HG03108 (cell line): ENCODE measurements at regions not wholly inside any gene's neighbourhood (a gene's known extent, or its start where the extent isn't known, plus 50 kb on each side); places are given as distances from the start of the nearest gene placed in this dataset.
A peak's percentile ranks its signal among the peaks of the same experiment; 100 is the strongest.

Experiments
- ATAC-seq: cut with Tn5 transposase; IDR thresholded peaks from one replicate; pipeline ENCODE4 v1.9.1; 2021; ENCODE audit warnings: moderate library complexity; ENCODE audit not compliant: unreplicated experiment

DNA sequence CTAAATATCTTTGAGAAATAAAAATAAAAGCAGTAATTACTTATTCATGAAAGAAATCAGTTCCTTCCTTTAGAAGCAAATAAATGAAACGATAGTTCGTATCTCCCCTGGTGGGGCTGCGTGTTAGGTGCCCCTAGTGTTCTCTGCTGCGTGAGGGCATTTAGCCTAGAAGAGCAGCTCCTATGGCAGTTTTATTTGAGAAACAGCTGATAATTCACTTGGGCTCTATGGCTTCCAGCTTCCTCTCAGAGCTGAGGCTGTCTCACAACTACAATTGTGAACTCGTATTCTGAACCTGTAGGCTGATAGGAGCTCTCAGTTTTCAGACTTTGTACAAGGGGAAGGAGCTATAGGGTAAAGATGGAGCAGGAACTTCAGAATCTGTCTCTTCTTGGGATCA is 540.0 kb upstream of the MAP3K7 start:
- no peak for ATAC-seq

GRCh38 chr6:91117550-91117949 is 530.7 kb upstream of the MAP3K7 start:
- ATAC-seq, result no peak

DNA sequence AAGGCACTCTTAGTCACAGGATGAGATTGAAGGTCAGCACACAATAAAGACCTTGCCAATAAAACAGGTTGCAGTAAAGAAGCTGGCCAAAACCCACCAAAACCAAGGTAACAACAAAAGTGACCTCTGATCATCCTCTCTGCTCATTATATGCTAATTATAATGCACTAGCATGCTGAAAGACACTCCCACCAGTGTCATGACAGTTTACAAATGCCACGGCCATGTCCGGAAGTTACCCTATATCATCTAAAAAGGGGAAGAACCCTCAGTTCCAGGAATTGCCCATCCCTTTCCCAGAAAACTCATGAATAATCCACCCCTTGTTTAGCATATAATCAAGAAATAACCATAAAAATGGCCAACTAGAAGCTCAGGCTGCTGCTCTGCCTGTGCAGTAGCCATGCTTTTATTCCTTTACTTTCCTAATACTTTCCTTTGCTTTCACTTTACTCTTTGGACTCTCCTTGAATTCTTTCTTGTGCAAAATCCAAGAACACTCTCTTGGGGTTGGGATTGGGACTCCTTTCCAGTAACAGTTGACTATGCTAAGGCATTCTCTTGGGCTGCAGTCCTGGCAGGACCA is 527.3 kb upstream of the MAP3K7 start:
- no peak for ATAC-seq

- no peak for ATAC-seq
Observed at GRCh38 chr6:91106083-91106482, 519.2 kb upstream of the MAP3K7 start.

DNA sequence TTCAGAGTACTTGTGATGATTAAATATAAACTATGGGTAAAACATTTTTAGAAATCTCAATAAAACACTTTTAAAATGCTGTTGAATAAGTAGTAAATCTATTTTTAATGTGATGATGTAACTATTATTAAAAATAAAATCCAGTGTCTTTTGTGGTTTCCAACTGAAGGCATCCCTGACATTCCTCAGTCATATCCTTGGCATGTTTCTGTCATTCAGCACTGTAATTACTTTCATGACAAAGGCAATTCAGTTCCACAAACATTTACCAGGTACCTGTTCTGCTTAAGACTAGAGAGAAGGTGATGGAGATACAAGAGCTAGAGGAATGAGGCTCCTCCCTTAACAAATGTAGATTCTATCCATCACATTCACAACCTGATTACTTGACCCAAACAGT is 518.7 kb upstream of the MAP3K7 start:
- no peak for ATAC-seq

DNA sequence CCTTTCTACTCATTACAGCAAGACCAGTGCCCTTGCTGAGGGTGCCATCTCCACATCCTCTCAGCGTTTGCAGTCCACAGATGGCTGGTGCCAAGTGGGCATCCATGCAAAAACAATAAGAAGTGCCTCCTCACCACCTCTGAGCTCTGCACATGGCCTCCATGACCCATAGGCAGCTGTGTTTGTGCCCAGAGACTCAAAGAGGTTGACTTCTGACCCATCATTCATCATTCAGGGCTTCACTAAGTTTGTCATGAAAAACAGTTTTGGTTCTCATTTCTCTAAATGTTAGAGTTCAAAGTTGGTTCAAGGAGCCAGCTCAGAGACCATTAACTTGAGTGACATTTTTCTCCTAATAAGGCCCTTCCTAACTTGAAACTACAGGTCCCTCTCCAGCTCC is 512.6 kb upstream of the MAP3K7 start:
- ATAC-seq, result no peak

GRCh38 chr6:91098006-91098405 is 511.1 kb upstream of the MAP3K7 start:
- no peak for ATAC-seq

DNA sequence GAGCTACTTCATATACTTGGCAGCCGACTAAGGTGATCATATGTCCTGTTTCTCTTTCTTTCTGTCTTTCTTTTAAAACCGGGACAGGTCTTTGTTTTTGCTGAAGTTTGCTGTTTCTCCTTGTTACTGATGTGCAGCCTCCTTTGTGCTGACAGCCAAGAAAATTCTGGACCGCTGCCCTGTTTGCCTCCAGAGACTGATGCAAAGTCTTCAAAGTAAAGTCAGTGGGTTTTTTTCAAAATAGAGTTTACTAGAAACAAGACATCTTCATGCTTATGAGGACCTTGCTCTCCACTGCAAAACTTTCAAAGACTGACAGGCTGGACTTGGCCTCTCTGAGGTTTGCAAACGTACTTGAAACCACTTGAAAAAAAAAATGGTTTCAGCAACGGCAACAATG is 510.5 kb upstream of the MAP3K7 start:
- no peak for ATAC-seq

- no peak for ATAC-seq
Observed at GRCh38 chr6:91094806-91095475, 508.1 kb upstream of the MAP3K7 start.

GRCh38 chr6:91094341-91094740 is 507.5 kb upstream of the MAP3K7 start:
- ATAC-seq, result no peak

DNA sequence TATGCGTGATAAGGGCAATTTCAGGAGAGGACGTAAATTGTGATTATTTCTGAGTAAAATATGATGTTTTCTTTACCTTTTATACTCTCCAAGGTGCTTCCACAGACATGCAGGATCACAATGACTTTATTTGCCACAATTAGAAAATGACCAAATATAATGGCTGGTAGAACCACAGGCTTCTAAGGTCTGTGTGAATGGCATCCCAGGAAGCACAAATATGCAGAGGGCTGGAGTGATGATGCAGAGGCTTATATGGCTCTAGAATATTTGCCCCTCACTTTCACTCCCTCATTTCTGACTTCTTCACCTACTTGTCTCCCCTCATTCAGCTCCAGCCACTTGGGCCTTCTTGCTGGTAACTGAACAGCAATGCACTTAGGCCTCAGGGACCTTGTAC is 502.1 kb upstream of the MAP3K7 start:
- ATAC-seq, result no peak

GRCh38 chr6:91088515-91088914 is 501.6 kb upstream of the MAP3K7 start:
- no peak for ATAC-seq

DNA sequence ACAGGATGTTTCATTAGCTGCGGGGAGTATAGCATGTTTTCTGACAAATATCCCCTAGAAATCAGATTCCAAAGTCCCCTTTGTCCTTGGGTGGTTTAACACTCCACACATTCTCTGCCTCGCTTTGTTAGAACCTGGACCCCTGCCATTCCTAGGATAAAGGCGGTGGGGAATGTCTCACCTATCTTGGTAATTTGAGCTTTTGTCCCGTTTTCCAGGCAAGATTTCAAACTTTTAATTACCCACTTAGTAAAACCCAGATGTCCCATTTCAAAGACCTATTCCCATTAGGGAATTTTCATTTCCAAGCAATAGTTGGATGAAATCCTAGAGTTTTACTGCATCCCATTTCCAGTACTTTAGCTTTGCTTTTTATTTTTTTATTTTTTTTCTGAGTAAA is 501.0 kb upstream of the MAP3K7 start:
- no peak for ATAC-seq

DNA sequence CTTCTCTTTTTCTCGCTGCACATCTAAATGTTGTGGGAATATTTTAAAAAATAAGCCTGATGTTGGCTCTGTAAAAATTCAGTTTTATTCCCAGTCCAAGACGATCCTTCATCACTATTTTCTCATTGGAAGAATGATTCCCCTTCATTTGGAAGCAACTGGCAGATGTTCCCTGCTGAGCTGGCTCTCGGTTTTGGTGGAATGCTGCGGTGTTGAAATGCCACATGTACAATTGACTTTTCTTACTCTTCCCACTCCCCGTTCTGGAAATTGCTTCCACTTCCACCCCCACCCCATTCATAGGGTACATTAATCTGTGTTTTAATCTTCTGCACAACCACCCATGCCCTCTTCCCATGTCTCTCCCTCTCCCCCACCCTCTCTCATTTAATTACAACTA is 496.3 kb upstream of the MAP3K7 start:
- ATAC-seq, result no peak

DNA sequence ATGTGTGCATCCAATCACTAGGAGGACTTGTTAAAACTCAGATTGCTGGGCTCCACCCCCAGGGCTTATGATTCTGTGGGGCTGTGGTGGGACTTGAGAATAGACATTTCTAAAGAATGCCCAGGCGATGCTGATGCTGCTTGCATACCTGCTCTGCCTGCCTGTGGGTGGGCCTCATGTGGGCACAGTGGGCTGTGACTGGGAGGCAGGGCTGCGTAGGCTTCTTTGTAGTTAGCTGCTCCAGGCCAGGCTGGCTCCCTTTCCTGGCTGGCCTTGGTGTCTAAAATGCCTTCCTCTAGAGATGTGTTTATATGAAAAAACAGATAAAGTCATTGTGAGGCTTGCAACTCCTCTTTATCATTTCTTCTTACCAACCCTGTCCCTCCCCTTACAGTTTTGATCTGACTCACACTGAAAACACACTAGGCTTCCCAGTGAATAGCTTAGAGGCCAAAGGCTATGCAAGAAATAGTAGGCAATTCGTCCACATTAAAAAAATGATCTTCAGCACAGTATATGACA is 495.5 kb upstream of the MAP3K7 start:
- no peak for ATAC-seq

DNA sequence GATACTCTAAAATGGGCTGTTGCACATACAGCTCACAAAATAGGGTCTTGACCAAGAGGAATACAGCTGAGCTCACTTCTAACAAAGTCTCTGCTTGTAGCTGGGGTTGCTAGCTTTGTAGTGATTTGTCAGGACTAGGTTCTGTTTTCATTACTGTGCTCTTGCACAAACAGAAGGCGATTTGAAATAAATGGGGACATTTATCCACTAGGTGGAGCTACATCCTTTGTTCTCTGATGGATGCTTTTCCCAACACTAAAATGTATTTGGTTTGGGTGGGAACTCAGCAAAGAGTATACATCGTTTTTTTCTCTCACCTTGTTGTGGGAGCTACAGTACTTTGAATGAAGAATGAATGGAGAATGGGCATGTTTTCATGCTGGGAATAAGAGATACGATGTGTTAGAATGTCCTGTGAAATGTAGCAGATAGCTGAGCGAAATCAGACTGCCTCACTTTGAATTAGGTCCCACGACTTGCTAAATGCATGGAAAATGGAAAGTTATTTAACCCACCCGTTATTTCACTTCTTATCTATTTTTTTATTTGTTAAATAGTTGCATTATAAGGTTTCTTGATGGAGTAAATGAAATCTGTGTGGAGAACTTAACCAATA is 494.7 kb upstream of the MAP3K7 start:
- peak; percentile 70 for ATAC-seq

GRCh38 chr6:91080871-91081270 is 494.0 kb upstream of the MAP3K7 start:
- no peak for ATAC-seq

DNA sequence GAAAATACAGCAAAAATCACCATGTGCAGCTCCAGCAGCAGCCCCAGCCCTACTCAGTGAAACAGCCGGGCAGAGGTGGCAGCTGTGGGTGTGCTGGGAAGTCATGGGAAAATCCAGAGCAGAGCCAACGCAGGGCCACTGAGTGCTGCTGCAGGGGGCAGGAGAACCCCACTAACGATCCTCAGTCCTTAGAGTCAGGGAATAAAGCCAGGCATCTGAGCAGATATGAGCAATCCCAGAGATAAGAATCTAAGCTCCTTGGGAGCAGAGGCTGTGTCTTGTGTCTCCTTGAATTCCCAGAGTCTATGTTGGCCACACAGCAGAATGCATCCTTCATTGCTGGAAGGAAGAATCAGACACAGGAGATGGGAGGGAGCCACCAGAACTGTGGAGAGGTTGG is 493.1 kb upstream of the MAP3K7 start:
- ATAC-seq, result no peak

DNA sequence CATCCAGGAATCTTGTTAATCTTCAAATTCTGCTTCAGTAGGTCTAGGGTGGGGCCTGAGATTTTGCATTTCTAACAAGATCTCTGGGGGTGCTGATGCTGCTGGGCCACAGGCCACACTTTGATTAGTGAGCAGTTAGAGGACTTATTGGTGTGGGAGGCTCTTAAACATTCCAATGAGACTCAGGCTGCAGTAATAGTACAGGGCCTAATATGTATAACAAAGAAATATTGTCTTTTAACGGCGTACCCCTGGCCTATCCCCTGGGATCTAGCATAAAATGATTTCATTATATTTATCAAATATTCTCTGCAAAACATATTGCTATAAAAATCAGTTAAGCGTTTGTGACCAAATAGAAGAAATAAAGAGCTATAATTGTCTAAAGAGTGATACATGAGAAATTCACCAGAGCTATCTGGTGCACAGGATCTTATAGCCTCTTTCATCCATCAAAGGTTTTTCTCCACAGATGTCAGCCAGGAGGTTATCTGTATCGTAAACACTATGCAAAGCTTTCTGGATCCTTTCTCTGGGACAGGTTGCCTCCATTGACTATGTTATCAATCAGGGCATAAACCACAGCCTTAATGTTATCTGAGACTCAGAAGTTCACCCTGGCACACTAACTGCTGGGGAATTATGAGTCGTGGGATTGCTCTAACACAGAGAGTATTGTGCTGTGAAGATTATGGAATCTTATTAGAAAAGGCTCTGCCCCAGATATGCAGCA is 488.5 kb upstream of the MAP3K7 start:
- no peak for ATAC-seq

GRCh38 chr6:91063362-91063761 is 476.5 kb upstream of the MAP3K7 start:
- no peak for ATAC-seq

GRCh38 chr6:91057689-91058088 is 470.8 kb upstream of the MAP3K7 start:
- no peak for ATAC-seq

GRCh38 chr6:91055959-91056358 is 469.1 kb upstream of the MAP3K7 start:
- no peak for ATAC-seq
